NCI-H345 treated with DMSO at 0.1 percent for 48 hours (cell line): ENCODE measurements at regions not wholly inside any gene's neighbourhood (a gene's known extent, or its start where the extent isn't known, plus 50 kb on each side); places are given as distances from the start of the nearest gene placed in this dataset.
"Not testable (repeated sequence)": the region's sequence is repeated elsewhere in the genome, so short reads cannot be mapped to it uniquely, and the experiment has no call there.

Experiments
- DNase-seq: peaks from one replicate; lab custom pipeline; 2025; ENCODE audit not compliant: unreplicated experiment; lab: John Stamatoyannopoulos, UW

- DNase-seq: no peak
These were observed 168.0 kb downstream of the RPIA start for GRCh38 chr2:88859461-88859860.

DNA sequence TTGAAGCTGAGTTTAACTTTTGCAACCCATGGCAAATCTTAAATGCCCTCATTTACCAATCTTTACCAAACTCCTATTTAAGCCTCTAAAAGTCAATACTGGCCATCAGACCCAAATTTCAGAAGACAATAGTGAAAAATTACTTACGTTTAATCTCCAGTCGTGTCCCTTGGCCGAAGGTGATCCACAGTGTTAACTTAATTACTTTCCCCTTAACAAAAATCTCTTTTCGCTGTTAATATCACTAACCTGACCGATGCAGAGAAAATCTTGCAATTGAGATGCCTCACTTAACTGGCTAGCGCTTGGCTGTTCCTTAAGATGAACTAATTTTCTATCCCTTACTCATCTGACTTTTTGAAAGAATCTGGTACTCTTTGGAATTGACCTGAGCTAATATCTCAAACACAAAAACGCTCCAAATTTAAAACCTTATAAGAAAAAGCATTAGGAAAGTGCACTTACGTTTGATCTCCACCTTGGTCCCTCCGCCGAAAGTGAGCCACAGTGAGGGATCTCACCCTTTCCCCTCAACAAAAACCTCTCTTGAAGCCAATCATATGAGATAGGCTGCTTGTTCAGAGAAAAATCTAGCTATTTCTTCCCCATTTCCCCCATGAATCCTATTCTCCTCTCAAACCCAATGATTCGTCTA lies 169.1 kb downstream of the RPIA start:
- no peak for DNase-seq

DNA sequence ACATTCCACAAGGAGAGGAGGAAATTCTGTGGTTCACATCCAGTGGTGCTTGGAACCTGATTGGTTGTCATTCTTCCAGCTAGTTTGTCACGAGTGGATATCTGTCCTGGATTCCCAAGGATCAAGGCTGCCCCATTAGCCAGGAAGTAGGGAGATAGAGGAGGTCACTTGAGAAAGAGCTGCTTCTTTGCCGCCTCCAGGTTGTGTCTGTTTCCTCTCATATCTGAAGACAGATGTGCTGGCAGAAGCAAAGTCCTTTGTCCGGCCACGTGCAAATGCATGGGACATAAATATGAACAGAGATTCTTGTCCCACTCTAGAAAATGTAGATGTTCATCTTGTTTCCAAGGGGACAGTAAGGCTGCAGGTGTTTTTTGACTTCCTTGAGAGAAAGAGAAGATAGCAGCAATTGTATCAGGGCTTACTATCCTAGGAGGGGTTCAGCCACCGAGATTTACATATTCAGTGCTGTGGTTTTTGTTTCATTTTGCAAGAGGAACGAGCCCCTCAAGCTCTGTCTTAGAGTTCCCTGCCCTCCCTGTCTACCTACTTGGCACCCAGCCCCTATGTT lies 174.4 kb downstream of the RPIA start:
- DNase-seq: no peak

- no peak for DNase-seq
These were observed 175.3 kb downstream of the RPIA start for GRCh38 chr2:88866756-88867155.

DNA sequence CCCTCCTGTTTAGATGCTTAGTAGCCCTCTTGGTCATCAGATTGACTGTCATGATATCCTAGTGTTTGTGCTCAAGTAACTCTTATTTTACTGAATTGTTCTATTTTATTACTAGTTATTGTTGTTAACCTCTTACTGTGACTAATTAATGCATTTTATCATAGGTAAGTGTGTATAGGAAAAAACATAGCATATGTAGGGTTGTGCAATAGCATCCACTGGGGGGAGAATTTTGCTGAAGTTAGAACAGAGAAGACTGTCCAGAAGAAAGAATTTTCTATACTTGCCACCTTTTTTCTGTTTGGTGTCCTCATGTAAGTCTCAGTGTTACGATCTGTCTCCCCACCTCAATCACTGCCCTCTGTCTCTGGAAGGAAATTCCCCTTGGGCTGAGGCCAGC lies 177.4 kb downstream of the RPIA start:
- no peak for DNase-seq

GRCh38 chr2:88870267-88870839 lies 178.9 kb downstream of the RPIA start:
- DNase-seq: no peak

- no peak for DNase-seq
These were observed 179.9 kb downstream of the RPIA start for GRCh38 chr2:88871336-88871735.

GRCh38 chr2:88873620-88874019 lies 182.1 kb downstream of the RPIA start:
- DNase-seq: no peak

GRCh38 chr2:88874063-88874657 lies 182.7 kb downstream of the RPIA start:
- peak; percentile 24 for DNase-seq

- DNase-seq: no peak
These were observed 184.3 kb downstream of the RPIA start for GRCh38 chr2:88875736-88876135.

GRCh38 chr2:88880441-88880953 lies 189.0 kb downstream of the RPIA start:
- DNase-seq: peak; percentile 49

- no peak for DNase-seq
These were observed 193.8 kb downstream of the RPIA start for GRCh38 chr2:88885275-88885674.

DNA sequence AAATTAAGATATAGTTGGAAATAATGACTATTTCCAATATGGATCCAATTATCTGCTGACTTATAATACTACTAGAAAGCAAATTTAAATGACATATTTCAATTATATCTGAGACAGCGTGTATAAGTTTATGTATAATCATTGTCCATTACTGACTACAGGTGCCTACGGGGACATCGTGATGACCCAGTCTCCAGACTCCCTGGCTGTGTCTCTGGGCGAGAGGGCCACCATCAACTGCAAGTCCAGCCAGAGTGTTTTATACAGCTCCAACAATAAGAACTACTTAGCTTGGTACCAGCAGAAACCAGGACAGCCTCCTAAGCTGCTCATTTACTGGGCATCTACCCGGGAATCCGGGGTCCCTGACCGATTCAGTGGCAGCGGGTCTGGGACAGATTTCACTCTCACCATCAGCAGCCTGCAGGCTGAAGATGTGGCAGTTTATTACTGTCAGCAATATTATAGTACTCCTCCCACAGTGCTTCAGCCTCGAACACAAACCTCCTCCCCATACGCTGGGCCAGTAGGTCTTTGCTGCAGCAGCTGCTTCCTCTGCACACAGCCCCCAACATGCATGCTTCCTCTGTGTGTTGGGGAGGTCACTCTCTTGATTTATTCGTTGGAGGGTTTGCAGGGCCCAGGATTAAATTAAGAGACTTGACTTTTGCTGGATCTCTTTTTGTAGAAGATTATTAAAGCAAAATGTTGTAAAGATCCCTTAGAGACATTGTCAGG lies 194.4 kb downstream of the RPIA start:
- no peak for DNase-seq

DNA sequence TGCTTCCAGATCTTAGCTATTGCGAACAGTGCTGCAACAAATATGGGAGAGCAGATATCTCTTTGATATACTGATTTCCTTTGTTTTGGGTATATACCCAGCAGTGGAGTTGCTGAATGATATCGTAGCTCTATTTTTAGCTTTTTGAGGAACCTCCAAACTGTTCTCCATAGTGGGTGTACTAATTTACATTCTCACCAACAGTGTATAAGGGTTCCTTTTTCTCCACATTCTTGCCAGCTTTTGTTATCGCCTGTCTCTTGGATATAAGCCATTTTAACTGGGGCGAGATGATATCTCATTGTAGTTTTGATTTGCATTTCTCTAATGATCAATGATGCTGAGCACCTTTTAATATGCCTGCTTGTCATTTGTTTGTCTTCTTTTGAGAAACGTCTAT lies 196.0 kb downstream of the RPIA start:
- DNase-seq: not testable (repeated sequence)

DNA sequence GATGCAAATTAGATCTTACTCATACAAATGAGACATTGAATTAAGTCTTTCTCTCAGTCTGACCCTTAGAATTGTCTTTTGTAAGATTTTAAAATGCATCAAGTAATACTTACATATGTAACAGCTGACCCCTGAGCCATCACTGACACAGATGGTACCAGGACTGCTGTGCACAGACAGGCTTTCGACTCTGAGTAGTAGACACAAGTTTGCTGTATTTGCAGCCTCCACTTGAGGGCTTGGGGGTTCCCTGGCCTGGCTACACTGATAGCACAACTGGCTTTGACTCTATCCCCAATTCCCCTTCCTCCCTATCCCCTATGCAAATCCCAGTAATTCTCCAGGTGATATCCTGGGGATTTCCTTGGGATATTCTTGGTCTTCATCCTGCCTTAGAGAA lies 200.7 kb downstream of the RPIA start:
- no peak for DNase-seq

- no peak for DNase-seq
These were observed 201.3 kb downstream of the RPIA start for GRCh38 chr2:88892788-88893187.

GRCh38 chr2:88896971-88897370 lies 205.5 kb downstream of the RPIA start:
- no peak for DNase-seq

- no peak for DNase-seq
These were observed 206.2 kb downstream of the RPIA start for GRCh38 chr2:88897715-88898114.

DNA sequence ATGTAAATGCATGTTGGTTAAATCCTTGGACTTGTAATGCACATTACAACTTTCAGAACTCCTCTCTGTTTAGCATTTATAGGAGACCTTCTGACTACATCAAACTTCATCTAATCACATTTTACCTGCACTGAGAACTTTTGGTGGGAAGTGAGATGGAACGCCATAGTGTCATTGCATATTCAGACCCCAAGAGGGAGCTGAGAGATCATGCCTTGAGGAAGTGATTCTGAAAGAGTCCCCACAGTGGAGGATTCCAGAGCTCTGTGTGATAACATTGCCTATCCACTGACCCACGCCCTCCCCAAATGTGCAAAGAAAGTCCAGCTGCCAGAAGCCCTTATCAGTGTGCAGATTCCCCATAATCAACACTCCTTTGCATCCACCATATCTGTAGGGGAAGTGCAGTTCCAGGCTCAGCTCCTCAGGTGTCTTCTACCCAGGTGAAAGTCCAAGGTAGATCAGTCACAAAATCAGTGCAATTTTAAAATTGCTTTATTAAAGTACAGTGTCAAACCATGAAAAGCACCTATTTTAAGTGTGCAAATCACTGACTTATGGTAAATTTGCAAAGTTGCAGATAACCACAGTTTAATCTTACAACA lies 212.4 kb downstream of the RPIA start:
- DNase-seq: peak; percentile 28

DNA sequence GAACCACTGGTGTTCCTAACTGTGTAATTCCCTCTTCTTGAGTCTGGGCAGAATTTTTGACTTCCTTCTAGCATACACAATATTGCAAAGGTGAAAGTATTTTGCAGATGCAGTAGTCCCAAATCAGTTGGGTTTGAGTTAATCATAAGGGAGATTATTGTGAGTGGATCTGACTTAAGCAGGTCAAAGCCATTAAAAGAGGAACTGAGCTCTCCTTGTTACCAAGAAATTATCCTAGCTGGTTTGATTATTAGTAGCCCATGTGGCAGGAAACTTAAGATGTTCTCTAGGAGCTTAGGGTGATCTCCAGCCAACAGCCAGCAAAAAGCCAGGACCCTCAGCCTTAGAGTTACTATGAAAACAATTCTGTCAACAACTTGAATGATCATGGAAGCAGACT lies 221.8 kb downstream of the RPIA start:
- DNase-seq: no peak

- no peak for DNase-seq
These were observed 227.7 kb downstream of the RPIA start for GRCh38 chr2:88919087-88919738.
